IPS-NIHi11 (cell line): ENCODE measurements at regions not wholly inside any gene's neighbourhood (a gene's known extent, or its start where the extent isn't known, plus 50 kb on each side); places are given as distances from the start of the nearest gene placed in this dataset.
"Not testable (repeated sequence)": the region's sequence is repeated elsewhere in the genome, so short reads cannot be mapped to it uniquely, and the experiment has no call there.

Source experiments
- DNase-seq: peaks from one replicate; pipeline ENCODE4 v3.0.0; 2012; ENCODE audit warnings: mixed read lengths, low spot score

- no peak for DNase-seq
These were observed 416.6 kb downstream of the DSC3 start for GRCh38 chr18:30625961-30626360.

GRCh38 chr18:30623401-30624065 lies 419.0 kb downstream of the DSC3 start:
- DNase-seq: no peak

GRCh38 chr18:30622635-30623034 lies 419.9 kb downstream of the DSC3 start:
- DNase-seq: no peak

GRCh38 chr18:30622104-30622503 lies 420.4 kb downstream of the DSC3 start:
- no peak for DNase-seq

- no peak for DNase-seq
These were observed 424.0 kb downstream of the DSC3 start for GRCh38 chr18:30618567-30618966.

GRCh38 chr18:30616414-30616813 lies 426.1 kb downstream of the DSC3 start:
- no peak for DNase-seq

GRCh38 chr18:30613467-30613801 lies 429.1 kb downstream of the DSC3 start:
- DNase-seq: no peak

- DNase-seq: no peak
These were observed 441.0 kb downstream of the DSC3 start for GRCh38 chr18:30601541-30601940.

- no peak for DNase-seq
These were observed 445.3 kb downstream of the DSC3 start for GRCh38 chr18:30597202-30597601.

GRCh38 chr18:30596635-30597034 lies 445.9 kb downstream of the DSC3 start:
- no peak for DNase-seq

GRCh38 chr18:30595942-30596341 lies 446.6 kb downstream of the DSC3 start:
- DNase-seq: no peak

GRCh38 chr18:30594911-30595310 lies 447.6 kb downstream of the DSC3 start:
- not testable (repeated sequence) for DNase-seq

- no peak for DNase-seq
These were observed 451.1 kb downstream of the DSC3 start for GRCh38 chr18:30591462-30591861.

GRCh38 chr18:30588673-30589164 lies 453.8 kb downstream of the DSC3 start:
- no peak for DNase-seq

- no peak for DNase-seq
These were observed 458.8 kb downstream of the DSC3 start for GRCh38 chr18:30583768-30584167.

- DNase-seq: no peak
These were observed 460.5 kb downstream of the DSC3 start for GRCh38 chr18:30582078-30582477.

- no peak for DNase-seq
These were observed 463.8 kb downstream of the DSC3 start for GRCh38 chr18:30578707-30579106.

- no peak for DNase-seq
These were observed 470.3 kb downstream of the DSC3 start for GRCh38 chr18:30572214-30572613.

GRCh38 chr18:30568333-30568732 lies 474.2 kb downstream of the DSC3 start:
- no peak for DNase-seq

GRCh38 chr18:30566877-30567276 lies 475.7 kb downstream of the DSC3 start:
- no peak for DNase-seq

GRCh38 chr18:30562231-30562630 lies 480.3 kb downstream of the DSC3 start:
- DNase-seq: no peak

- no peak for DNase-seq
These were observed 486.4 kb downstream of the DSC3 start for GRCh38 chr18:30556112-30556511.

GRCh38 chr18:30545393-30545792 lies 497.1 kb downstream of the DSC3 start:
- DNase-seq: no peak

GRCh38 chr18:30544141-30544540 lies 498.4 kb downstream of the DSC3 start:
- no peak for DNase-seq
